Stomach (tissue), 8 donors: ENCODE measurements at regions not wholly inside any gene's neighbourhood (a gene's known extent, or its start where the extent isn't known, plus 50 kb on each side); places are given as distances from the start of the nearest gene placed in this dataset.
A peak's percentile ranks its signal among the peaks of the same experiment; 100 is the strongest.

ENCODE experiments used
- DNase-seq, 2 donors: peaks; one replicate each; pipeline versions ENCODE4 v3.0.0 to v3.0.0-alpha.2; 2013 to 2019
- H3K27ac ChIP-seq, 5 donors: fragments of 200-600 bp in 4 of 5; sonication (generic) in 4 of 5; one replicate each; pipeline ENCODE4 v1.5.1; 2013 to 2019; ENCODE audit warnings: mild to moderate bottlenecking in 1 of 5, moderate library complexity in 1 of 5
- H3K27me3 ChIP-seq, 3 donors: fragments of 200-600 bp; sonication (generic); one replicate each; pipeline ENCODE4 v1.5.1; 2017 to 2019; ENCODE audit warnings: mixed run types in 1 of 3
- H3K36me3 ChIP-seq, 4 donors: fragments of 200-600 bp; sonication (generic); 1 replicate in 3 of 4; 2 replicates in 1 of 4; pipeline ENCODE4 v1.5.1; 2016 to 2019
- H3K4me1 ChIP-seq, 4 donors: fragments of 200-600 bp; sonication (generic); one replicate each; pipeline ENCODE4 v1.5.1; 2016 to 2019
- H3K4me3 ChIP-seq, 4 donors: fragments of 200-600 bp; sonication (generic) in 3 of 4; one replicate each; pipeline ENCODE4 v1.5.1; 2016 to 2019; ENCODE audit warnings: mild to moderate bottlenecking in 1 of 4
- H3K9me3 ChIP-seq, 4 donors: fragments of 200-600 bp; sonication (generic); one replicate each; pipeline ENCODE4 v1.5.1; 2016 to 2019
- EP300 ChIP-seq: sonication (generic); formaldehyde crosslinking; IDR thresholded peaks from one replicate; pipeline ENCODE4 v1.6.1; 2017; ENCODE audit warnings: antibody characterized with exemption
- POLR2A ChIP-seq, 4 donors: fragments of 450-650 bp; IDR thresholded peaks; one replicate each; pipeline ENCODE4 v1.6.1; 2016; ENCODE audit warnings: antibody characterized with exemption in 4 of 4, control low read depth in 2 of 4, mild to moderate bottlenecking in 1 of 4, moderate library complexity in 1 of 4
- POLR2AphosphoS5 ChIP-seq, 3 donors: sonication (generic); formaldehyde crosslinking; IDR thresholded peaks; one replicate each; pipeline ENCODE4 v1.6.1; 2016; ENCODE audit warnings: antibody characterized with exemption in 3 of 3
- WGBS, 5 donors: extraction: QIAGEN DNeasy Blood & Tissue Kit in 3 of 5; methylation state at CpG; one replicate each; pipeline versions ENCODE4 v1.1.5 to v1.1.7; 2013 to 2018; 5-methylcytosine and 5-hydroxymethylcytosine counted together
- intact Hi-C: fragments of 100-400 bp; cut with DNase I; formaldehyde crosslinking; loops from one replicate; pipeline ENCODE4 v1.15.1; 2023; ENCODE audit warnings: low total_unique reads
- TF ChIP-seq, protein P1 (sequence below), 7 experiments: fragments of 450-650 bp in 4 of 7; fragments of 200-600 bp in 3 of 7; sonication (generic) in 3 of 7; IDR thresholded peaks; one replicate each; pipeline ENCODE4 v1.5.1; 2016 to 2019; ENCODE audit warnings: antibody characterized with exemption in 7 of 7, control low read depth in 2 of 7, mild to moderate bottlenecking in 1 of 7
- donor health status: healthy with polysubstance abuse.
- donor health status: Bipolar disorder and iron deficiency.
- donor health status: healthy.

DNA sequence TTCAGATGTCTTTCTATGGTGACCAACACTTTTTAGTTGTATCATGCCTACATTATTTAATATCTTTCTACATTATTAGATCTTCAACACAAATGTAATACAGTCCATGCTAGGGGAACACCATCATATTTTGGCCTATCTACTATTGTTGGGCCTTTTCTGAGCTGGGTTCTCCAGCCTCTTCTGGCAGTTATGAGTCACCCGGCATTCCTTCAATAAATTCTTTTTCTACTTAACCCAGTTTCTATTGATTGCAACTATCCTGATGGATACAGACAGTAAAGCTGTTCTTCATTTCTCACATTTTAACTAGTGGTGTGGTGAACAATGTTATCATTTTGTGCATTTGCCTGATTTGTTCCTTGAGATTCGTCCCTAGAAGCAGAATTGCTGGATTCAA is 529.3 kb downstream of the BNC2 start:
- Histone ChIP-seq H3K27ac (no peak overlapping the region), H3K36me3 (no peaks in the 10 kb centered on the region), H3K4me3 (no peak overlapping the region), H3K9me3 (no peaks in the 10 kb centered on the region), H3K4me1 (no peaks in the 10 kb centered on the region), H3K27me3 (no peaks in the 10 kb centered on the region)
- no peak for DNase-seq
- 71 to 81% (median 78%) methylated on average over 2 of the region's 2 CpGs for WGBS, 5 donors
- TF ChIP-seq POLR2AphosphoS5 (IDR thresholded peaks at IDR 0.05) = no peak
- TF ChIP-seq, protein P1, sequence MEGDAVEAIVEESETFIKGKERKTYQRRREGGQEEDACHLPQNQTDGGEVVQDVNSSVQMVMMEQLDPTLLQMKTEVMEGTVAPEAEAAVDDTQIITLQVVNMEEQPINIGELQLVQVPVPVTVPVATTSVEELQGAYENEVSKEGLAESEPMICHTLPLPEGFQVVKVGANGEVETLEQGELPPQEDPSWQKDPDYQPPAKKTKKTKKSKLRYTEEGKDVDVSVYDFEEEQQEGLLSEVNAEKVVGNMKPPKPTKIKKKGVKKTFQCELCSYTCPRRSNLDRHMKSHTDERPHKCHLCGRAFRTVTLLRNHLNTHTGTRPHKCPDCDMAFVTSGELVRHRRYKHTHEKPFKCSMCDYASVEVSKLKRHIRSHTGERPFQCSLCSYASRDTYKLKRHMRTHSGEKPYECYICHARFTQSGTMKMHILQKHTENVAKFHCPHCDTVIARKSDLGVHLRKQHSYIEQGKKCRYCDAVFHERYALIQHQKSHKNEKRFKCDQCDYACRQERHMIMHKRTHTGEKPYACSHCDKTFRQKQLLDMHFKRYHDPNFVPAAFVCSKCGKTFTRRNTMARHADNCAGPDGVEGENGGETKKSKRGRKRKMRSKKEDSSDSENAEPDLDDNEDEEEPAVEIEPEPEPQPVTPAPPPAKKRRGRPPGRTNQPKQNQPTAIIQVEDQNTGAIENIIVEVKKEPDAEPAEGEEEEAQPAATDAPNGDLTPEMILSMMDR (IDR thresholded peaks at IDR 0.05) = no peak
- no peak for TF ChIP-seq EP300
- no peak for TF ChIP-seq POLR2A (IDR thresholded peaks at IDR 0.05)
- intact Hi-C loops = no loop called here

DNA sequence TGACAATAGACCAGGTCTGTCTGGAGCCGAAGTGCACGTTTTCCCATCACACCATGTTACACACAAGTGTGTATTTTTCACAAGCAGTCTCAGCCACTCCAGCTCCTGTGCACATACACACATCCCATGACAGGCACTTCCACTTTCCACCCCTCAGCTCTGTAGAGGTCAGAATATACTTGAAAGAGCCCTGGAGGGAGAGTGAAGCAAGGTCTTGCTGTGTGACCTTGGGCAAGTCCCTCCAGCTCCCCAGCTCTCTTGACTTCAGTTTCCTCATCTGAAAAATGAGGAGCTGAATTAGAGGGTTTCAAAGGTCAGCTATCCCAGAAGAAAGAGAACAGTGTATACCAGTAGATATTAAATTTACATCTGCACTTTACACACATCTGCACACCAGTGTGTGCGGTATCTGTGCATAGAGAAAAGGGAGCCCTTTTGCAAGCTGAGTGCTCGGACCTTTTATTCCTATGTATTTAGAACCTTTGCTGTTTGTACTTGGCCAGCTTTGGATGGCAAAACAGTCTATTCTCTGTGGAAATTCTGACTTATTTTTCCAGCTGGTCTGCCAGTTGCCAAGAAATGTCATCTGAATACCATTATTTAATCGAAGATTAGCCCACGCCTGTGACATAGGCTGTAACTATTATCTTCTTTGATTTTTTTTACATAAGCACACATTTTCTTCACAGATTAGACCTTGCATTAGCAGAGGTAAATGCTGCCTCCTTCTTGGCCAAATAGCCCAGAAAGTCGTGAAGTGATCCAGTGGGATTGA is 528.0 kb downstream of the BNC2 start:
- TF ChIP-seq EP300 (no peak), POLR2A (IDR thresholded peaks at IDR 0.05) (no peak), POLR2AphosphoS5 (IDR thresholded peaks at IDR 0.05) (no peak)
- TF ChIP-seq, protein P1 (IDR thresholded peaks at IDR 0.05) = no peak
- no peaks in the 10 kb centered on the region for H3K4me1 ChIP-seq
- no peak overlapping the region for H3K4me3 ChIP-seq
- H3K27me3 ChIP-seq = no peaks in the 10 kb centered on the region
- 72 to 85% (median 81%) methylated on average over 7 of the region's 7 CpGs for WGBS, 5 donors
- no peaks in the 10 kb centered on the region for H3K9me3 ChIP-seq
- DNase-seq = no peak
- H3K36me3 ChIP-seq = no peaks in the 10 kb centered on the region
- intact Hi-C loops = no loop called here
- no peak overlapping the region for H3K27ac ChIP-seq

DNA sequence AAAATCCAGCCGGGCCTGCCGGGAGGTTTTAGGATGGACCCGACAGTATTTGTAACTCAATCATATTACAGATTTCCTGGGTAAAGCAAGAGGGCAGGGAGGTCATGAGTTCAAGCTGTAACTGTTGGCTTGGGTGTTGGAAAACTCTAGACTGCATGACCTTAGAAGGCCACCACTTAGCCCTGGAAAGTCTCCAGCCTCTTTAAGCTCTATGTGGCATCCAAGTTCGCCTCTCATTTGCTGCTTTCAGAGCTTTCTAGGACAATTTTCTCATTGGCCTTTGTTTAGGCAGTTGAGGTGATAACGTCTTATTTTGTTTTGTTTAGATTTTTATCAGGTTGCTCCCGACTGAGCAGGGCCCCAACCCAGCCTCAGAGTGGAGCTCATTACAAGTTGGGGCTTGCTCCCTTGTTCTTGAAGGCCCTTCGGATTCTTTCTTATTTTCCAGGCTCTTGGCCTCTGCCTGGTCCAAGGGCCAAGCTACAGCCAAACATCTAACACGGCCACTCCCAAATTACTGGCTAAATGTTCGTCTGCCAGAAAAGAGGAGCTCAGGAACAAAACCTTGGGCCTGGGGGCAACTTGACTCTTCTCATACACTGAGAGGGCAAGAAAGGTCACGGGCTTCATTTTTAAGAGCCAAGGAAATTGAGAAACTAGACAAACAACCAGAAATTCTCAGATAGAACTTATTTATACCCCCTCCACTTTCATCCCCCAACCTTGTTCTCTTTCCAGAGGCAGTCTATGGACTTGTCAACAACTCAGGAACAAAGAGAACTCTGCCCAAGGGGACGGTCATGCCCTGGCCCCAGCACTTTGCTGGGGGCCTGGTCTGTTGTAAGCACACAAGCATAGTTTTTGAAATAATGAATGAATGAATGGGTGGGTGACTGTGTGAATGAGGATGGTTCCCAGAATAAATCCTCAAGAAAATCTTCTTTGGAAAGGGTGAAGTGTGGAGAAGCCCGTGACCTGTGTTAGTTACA is 526.9 kb downstream of the BNC2 start:
- Histone ChIP-seq H3K4me3 (no peak overlapping the region), H3K36me3 (no peaks in the 10 kb centered on the region), H3K27me3 (no peaks in the 10 kb centered on the region), H3K4me1 (no peaks in the 10 kb centered on the region), H3K27ac (peak overlapping the region in 3 of 5 donors; percentile 5 to 36 (median 17)), H3K9me3 (no peaks in the 10 kb centered on the region)
- intact Hi-C loops = no loop called here
- TF ChIP-seq, protein P1 (IDR thresholded peaks at IDR 0.05) = no peak
- TF ChIP-seq EP300 (no peak), POLR2AphosphoS5 (IDR thresholded peaks at IDR 0.05) (no peak), POLR2A (IDR thresholded peaks at IDR 0.05) (no peak)
- no peak for DNase-seq
- 60 to 68% (median 63%) methylated on average over 12 of the region's 12 CpGs for WGBS, 5 donors

DNA sequence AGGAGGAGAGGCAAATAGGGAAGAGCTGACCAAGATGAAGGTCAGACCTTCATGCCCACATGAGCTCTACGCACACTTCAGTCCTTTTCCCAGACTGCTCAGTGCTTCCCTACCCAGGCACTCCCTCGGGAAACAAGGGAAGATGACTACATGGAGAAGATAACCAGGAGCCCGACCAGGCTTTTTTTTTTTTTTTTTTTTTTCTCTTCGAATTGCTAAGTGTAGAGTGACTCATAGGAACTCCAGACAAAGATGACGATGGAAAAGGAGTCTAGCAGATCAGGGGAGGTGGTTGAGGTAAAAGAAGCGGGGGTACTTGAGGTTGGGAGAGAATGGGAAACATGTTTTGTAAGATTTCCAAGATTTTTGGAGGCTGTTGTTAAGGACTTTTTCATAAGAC is 526.1 kb downstream of the BNC2 start:
- 66 to 86% (median 78%) methylated on average over 6 of the region's 6 CpGs for WGBS, 5 donors
- peak overlapping the region in 3 of 5 donors; percentile 5 to 36 (median 17) for H3K27ac ChIP-seq

More for the DNA sequence above, 526.1 kb downstream of the BNC2 start:
- no peaks in the 10 kb centered on the region for H3K27me3 ChIP-seq
- intact Hi-C loops = no loop called here
- no peak for DNase-seq
- no peaks in the 10 kb centered on the region for H3K4me1 ChIP-seq
- no peak overlapping the region for H3K4me3 ChIP-seq
- TF ChIP-seq POLR2A (IDR thresholded peaks at IDR 0.05) = no peak
- TF ChIP-seq, protein P1 (IDR thresholded peaks at IDR 0.05) = no peak
- TF ChIP-seq POLR2AphosphoS5 (IDR thresholded peaks at IDR 0.05) = no peak
- TF ChIP-seq EP300 = no peak
- no peaks in the 10 kb centered on the region for H3K36me3 ChIP-seq
- H3K9me3 ChIP-seq = no peaks in the 10 kb centered on the region
